CD4-positive, alpha-beta T cell treated with Interleukin-10 for 1 hour (primary cell): ENCODE measurements at regions not wholly inside any gene's neighbourhood (a gene's known extent, or its start where the extent isn't known, plus 50 kb on each side); places are given as distances from the start of the nearest gene placed in this dataset.

Experiments used
- DNase-seq: peaks from one replicate; pipeline ENCODE4 v3.0.0-alpha.2; 2020

DNA sequence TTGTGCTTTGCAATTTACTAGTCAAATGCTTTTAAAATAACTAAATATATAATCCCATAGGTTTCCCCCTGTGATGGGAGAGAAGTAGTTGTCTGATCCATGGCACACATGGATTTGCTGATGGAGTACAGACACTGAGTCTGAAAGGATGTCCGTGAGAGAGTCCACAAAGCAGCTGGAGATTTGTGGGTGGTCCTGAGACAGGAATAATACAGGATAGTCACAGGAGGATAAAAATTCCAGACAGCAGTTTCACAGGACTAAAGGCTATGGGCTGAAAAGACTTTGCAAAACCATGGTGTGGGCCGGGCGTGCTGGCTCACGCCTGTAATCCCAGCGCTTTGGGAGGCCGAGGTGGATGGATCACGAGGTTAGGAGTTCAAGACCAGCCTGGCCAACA, 58.7 kb upstream of the ZFR start:
- DNase-seq, result no peak

DNA sequence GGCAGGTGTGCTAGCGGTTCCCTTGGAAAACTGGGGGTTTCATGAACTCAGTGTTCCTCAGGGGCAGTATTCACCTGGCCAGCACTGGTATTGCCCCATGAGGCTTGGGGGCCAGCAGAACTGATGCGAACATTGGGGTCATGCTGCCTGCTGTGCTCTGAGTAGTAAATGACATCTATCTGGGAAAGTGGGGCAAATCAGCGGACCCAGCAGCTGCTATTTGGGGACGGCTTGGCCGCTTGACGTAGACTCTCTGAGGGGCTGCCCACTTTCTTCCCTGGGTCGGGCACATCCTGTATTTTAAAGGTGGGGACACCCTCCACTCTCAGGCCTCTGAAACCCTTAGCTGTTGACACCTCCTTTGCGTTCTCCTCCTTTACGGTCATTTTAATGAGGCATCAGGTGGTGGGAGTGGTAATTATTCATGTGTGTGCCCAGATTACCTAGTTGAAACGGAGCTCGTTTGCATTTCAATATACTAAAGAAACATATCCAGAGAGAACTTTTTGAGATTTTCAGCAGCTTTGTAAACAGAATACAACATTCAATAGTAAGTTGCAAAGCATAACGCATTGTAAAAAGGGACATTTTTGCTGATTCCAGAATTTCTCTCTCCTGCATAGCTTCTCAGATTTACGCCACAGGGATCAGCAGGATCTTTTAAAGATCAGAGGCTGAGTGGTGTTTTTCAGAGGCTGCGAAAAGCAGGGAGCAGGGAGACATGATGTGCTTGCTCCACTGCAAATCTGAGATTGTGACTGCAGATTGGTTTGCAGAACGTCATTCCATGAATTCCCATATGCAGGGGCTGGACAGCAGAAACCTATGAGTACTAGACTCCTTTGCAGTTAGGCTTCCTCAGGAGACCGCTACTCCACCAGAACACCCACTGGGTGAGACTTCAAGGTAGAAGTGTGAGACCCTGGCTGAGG, 56.8 kb upstream of the ZFR start:
- DNase-seq, result no peak

DNA sequence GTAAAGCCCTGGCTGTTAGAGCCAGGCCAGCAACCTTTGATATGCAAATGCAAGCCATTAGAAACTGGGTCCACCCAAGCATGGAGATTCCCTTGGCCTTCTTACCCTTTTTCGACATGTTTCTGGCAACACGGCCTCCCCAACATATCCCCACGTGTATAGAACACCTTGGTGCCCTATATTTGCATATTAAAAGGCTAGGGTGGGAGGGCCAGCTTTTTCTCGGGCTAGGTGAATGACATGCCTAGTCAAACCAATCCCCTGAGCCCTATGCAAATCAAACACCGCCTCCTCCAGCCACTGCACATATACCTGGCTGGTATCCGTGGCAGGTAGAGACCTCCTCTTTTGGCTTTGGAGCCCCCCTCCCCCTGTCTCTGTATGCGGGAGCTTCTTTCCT, 55.6 kb upstream of the ZFR start:
- DNase-seq, result no peak

DNA sequence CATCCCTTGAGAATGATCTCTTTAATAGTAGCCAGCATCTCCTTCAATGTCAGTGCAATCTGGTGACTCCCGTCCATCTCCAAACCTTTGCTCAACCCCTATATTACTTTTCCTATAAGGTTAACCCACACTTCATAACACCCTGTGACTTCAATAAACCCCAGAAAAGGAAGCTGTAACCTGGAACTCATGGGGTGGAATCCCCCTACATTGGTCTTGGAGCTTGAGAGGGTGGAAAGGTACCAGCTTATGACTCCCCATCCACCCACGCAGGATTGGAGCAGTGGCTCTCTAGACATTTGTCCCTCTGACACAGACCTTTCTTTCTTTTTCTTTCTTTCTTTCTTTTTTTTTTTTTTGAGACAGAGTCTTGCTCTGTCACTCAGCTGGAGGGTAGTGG, 54.7 kb upstream of the ZFR start:
- no peak for DNase-seq

DNA sequence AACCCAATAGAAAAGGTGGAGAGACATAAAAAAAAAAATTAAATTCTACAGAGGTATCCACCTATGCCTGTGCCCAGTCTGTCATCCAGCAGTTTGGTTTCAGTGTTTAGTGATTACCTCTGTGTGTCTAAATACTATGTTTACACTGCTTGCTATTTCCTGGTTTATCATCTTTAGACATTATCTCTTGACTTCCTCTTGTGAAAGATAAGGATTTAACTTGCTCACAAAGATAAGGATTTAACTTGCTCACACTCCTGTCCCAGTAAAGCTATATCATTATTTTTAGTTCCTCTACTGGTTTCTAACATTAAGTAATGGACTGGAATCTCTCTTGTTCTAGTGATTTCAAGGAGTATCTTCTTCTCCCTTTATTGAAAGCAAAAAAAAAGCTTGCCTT, 53.9 kb upstream of the ZFR start:
- DNase-seq, result no peak

DNA sequence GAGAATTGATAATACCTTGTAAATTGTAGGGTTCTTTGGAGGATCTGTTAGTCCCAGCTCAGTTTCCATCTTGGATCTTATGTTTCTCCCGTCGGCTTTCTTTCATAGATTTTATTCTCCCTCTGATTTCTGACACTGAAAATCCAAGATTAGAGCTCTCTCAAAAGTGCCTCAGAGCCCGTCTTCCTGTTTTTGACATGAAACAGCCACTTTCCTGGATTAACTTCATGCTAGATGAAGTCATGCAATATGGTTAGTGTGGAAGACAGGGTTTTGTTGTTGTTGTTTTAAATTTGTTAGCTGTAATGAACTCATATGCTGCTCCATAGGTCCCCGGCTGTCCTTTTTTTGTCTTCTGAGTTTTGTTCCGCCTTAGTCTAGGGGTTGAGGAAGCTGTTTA, 51.6 kb upstream of the ZFR start:
- DNase-seq, result no peak

DNA sequence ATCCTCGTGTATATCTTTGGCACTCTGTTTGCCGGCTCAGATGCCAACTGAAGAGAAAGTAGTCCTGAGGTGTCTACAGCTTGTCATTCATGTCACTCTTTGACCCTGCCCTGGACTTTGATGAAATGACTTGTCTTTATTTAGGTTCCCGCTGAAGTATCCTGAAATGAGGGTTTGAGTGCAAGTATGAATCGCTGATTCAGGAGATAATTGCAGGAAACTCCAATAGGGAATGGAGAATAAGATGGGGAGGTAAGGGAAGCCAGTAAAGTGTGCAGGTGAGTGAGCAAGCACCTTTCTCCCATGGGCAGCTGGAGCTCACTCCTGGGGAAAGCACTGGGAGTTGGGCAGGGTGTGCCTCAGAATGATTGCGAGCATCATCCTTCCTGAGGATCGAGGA, 50.3 kb upstream of the ZFR start:
- no peak for DNase-seq
